GM21717 (cell line): ENCODE measurements at regions not wholly inside any gene's neighbourhood (a gene's known extent, or its start where the extent isn't known, plus 50 kb on each side); places are given as distances from the start of the nearest gene placed in this dataset.
"Not testable (repeated sequence)": the region's sequence is repeated elsewhere in the genome, so short reads cannot be mapped to it uniquely, and the experiment has no call there.

ENCODE experiments used
- ATAC-seq: cut with Tn5 transposase; IDR thresholded peaks from one replicate; pipeline ENCODE4 v1.9.1; 2021; ENCODE audit warnings: mild to moderate bottlenecking, moderate library complexity; ENCODE audit not compliant: unreplicated experiment

DNA sequence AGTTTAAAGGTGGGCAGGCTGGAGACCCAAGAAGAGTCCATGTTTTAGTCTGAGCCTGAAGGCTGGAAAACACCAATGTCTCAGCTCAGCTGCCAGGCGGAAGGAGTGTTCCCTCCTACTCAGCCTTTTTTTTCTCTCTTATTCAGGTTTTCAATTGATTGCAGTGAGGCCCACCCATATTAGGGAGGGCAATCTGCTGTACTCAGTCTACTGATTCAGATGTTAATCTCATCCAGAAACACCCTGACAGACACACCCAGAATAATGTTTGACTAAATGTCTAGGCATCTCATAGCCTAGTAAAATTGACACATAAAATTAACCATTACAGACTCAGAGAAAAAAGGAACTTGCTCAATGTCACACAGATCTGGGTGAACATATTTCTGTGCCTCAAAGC lies 347.1 kb downstream of the GBA3 start:
- no peak for ATAC-seq

DNA sequence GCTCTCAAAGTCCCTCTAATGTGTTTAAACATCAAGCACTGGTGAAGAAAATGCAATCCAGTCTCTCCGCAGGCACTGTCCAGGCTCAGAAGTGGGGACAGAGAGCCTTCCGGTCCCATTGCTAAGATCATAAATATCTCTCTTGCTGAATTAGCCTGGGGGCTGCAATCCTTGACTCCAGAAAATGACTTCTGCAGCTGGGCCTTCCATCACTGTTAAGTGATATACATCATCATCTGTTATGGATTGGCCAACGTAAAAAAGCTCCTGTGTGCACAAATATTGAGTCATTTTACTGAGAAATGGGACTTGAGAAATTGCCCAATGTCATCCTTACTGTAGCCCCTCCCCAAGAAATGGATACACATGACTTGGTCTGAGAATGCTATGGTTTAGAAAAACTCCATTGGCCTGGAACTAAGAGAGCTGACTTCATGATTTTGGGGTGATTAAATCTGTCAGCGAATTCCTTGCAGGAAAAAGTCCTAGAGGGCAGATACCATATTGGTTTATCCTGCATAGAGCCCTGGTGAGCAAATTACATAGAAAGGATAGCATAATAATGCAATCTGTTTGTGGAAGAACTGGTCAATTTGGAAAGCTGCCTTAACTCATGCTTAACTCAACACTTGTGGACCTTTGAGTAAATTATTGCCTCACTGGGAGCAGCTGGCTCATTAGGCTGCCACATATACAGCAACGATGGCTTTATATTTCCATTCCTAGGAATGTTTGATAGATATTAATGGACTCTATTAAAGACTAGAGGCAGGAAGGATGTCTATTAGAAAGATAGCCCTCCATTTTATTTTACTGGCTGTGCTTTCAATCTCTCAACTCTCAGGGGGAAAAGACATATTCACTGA lies 346.1 kb downstream of the GBA3 start:
- no peak for ATAC-seq

DNA sequence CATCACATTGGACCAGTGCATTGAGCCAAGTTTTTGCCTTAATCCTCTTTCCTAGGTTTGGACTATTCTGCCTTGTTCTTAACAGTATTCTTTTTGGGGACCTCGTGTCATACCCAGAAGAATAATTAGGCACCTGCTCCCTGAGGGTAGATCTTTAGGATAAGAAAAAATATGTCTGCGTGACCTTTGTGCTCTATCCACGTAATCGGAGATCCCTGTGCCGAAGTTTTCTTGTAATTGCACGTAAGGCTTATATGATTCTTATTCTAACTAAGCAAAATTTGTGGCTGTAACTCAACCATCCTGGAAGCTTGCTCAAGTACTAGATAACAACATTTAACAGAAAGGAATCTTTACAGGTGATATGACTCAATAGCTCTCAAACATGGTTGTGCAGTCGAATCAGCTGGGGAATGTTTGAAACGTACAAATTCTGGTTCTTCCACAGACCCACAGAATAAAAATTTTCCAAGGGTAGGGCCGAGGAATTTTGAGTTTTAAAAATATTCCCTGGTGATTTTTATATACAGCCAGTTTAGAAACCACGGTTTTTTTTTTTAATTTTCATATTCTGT lies 344.3 kb downstream of the GBA3 start:
- no peak for ATAC-seq

DNA sequence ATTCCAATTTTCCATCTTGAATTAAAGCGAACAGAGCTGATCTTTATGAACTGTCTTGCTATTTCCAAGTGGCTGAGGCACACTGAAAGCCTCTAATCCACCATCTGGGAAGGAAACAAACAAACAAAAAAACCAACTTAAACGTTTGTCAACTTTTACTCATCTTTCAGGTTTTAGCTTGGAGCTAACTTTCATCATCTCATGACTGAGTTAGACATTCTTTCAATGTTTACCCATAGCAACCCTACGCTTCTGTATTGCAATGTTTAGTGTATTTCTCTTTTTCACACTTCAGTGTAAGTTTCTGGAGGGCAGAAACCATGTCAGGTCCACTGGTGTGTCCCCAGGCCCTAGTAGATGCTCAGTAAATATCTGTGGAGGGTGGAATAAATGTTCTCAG lies 343.8 kb downstream of the GBA3 start:
- no peak for ATAC-seq

DNA sequence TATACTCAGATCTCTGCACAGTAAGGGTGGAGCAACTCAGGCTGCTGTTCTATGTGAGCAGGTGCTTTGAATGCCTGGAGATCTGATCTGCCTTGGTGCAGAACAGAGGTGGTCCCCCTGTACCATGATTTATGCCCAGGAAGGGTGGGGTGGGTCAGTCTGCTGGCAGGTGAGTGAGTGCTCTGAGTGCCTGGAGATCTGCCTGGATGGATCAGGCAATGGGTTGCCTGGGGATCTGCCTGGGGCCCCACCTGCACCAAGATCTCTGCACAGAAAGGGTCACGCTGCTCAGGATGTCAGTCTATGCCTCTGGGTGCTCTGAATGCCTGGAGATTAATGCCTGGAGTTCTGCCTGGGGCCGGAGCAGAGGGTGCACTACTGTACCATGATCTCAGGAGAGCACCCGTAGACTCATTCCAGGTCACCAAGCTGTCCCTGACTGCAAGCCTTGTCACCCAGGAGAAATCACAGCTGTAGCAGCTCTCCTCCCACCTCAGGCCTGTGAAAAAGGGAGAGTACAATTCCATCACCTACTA lies 342.9 kb downstream of the GBA3 start:
- ATAC-seq, result no peak

DNA sequence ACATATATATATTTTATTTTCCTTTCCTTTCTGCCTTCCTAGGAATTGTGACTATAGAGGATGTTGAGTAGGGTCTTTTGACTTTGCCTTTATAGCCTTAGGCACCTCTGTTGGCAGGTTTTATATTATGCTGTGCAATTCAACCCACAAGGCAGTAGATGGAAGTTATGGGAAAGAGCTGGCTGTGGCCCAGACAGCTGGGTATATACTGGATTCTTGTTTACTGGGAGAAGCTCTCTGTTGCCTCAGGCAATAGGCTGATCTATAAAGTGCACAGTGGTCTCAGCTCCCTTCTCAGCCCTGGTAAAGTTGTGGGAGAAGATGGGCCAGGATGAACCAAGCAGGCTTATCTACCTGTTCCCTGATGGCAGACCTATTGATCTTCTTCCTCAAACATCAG lies 342.0 kb downstream of the GBA3 start:
- ATAC-seq, result no peak

DNA sequence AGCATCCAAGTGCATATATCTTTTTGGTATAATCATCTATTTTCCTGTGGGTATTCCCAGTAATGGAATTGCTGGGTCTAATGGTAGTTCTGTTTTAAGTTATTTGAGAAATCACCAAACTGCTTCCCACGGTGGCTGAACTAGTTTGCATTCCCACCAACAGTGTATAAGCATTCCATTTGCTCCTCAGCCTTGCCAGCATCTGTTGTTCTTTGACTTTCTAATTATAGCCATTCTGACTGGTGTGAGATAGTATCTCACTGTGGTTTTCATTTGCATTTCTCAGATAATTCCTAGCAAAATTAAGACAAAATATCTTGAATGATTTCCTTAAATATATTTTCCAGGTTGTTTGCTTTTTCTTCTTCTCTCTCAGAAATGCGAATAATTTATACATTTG lies 341.1 kb downstream of the GBA3 start:
- ATAC-seq, result no peak

DNA sequence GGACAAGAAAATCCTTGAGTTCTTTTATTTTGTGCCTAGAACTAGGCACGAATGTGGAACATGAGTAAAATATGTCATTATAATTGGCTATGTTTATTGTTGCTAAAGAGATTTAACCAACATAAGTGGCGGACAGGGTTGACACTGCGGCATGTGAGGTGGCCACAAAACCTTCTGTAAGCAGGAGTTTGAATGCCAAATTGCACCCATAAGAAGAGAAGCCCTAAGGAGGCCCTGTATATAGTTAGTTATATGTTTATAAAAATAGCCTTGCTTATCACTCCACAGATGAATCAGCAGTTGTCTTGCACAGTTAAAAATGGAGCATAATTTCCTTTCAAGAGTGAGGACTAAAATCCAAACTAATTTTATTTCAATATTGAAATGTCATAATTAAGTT lies 336.1 kb downstream of the GBA3 start:
- no peak for ATAC-seq

DNA sequence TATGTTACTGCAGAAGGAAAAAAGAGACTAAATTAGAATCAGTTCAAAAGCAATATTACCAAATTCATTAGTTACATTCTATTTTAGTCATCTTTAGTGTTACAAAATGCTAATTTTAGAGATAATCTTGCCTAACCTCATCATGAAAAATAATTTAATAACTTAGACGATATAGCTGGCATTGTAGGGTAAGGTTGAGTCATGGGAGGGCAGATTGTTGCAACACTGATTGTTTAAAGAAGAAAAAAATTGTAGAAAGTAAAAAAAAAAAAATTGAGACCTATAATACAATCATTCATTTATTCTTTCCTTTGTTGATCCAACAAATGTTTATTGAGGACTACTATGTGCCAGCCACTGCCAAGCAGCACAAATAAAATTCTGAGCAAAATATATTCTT lies 330.9 kb downstream of the GBA3 start:
- no peak for ATAC-seq

DNA sequence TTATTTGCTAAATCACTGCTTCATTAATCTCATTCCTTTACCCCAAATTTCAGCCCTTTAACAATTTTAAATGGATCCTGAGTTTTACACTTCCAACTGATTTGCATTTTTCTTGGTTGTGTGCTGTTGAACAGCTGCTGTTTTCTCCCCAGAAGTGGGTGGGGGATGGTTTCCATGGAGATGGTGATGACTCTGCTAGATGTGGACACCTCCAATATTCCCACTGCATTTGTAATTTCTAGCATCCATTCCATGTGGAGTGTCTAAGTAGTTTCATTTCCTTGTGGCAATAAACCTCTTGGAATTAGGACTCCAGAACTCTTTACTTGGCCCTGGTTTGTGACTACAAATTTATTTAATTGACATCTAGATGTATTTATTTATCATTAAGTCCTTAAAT lies 330.4 kb downstream of the GBA3 start:
- ATAC-seq, result no peak

DNA sequence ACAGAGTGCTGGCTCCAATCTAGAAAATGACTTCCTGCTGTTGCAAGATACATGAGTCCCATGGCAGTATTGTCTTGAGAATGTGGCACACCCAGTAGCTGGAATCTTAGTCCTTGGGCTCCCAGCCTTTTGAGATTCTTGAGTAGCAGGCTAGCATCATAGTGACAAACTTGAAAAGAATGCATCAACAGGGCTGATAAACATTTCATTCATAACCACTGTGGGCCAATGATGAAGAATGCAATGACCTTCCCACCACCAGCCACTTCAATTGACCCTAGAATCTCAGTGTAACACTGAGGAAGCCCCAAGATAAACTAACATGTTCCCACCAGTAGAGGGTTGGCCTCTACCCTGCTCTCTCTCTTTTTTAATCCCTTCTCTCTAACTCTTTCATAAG lies 329.3 kb downstream of the GBA3 start:
- ATAC-seq, result no peak

DNA sequence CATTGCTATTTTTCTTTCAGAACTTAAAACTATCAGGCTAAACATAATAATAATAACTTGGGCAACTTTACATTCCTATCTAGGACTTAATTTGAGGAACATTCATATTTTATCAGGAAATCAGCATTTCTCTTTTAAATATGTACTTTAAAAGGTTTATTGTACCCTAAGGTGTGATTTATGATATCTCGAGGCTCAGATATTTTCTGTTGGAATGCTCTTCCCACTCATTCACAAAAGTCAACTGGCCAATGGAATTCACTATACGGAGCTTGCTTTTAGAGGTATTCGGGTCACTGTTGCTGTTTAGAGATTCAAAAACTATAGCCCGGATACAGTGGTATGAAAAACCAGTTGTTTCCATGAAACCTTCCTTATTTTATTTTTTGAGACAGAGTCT lies 328.3 kb downstream of the GBA3 start:
- ATAC-seq, result no peak

DNA sequence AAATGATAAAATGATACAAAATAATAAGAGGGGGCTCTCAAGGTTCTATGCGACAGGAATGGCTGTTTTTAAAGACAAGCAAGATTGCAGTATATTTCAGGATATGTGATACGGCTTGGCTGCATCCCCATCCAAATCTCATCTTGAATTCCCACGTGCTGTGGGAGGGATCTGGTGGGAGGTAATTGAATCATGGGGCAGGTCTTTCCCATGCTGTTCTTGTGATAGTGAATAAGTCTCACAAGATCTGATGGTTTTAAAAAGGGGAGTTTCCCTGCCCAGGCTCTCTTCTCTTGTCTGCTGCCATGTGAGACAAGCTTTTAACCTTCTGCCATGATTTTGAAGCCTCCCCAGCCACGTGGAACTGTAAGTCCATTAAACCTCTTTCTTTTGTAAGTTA lies 327.7 kb downstream of the GBA3 start:
- not testable (repeated sequence) for ATAC-seq

DNA sequence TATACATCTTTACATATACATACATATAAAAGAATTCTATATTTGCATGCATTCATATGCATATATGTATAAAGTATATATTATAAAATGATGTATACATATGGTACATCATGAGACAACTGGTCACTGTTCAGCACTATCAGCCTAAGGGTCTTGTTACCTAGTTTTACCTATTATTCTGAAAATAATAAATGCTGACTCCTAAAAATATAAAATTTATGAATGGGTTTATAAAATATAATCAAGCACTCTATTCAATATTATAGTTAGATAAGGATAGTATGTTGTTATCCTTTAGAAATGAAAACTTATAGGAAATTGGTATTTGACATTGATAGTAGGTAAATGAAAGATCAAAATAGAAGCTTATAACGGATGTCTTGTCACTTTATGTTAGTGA lies 324.2 kb downstream of the GBA3 start:
- no peak for ATAC-seq

DNA sequence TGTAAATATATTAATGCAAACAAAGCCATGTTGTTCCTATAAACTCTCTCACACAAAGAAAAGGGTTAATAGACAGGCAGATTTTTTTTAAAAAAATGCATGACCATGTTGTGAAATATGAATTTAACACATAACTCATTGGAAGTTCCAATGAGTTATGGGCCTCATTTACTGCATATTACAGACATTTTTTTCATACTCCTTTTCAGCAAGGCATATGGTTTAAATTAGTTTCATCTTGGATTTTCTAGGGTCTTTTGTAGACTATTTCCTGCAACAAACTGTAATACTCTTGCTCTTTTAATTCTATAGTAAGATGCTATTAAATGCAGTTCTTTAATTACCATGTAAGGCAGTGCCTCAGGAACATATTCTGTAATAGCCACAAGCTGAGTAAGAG lies 323.1 kb downstream of the GBA3 start:
- ATAC-seq, result no peak

DNA sequence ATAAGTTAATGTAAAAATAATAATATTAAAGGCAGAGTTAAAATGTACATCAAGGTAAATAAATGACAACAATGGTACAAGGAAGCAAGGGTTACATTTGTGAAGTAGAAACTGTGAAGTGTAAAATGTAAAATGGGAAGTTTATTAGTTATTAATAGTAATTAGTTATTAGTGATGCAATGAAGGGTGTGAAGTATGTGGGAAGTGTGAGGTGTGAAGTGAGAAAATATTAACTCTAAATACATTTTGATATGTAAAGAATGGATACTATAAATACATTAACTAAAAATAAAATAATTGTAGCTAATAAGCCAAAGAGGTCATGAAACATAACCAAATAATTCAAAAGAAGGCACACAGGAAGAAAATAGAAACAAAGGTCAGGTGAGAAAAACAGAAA lies 316.4 kb downstream of the GBA3 start:
- no peak for ATAC-seq

DNA sequence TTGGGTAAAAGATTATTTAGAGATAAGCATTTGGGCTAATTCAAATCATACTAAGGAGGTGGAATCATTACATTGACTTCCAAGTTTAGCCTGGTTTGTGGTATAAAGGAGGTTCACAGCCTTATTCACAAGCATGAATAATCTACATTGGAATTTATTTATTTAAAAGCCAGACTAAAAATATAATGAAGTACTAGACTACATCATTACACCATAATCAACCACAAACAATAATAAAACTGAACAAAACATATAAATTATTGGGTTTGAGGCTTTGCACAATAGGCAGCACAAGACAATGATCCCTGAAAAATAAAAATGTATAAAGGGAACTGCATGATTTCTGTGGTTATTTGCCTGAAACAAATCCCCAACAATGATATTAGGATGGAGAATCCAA lies 314.0 kb downstream of the GBA3 start:
- no peak for ATAC-seq

DNA sequence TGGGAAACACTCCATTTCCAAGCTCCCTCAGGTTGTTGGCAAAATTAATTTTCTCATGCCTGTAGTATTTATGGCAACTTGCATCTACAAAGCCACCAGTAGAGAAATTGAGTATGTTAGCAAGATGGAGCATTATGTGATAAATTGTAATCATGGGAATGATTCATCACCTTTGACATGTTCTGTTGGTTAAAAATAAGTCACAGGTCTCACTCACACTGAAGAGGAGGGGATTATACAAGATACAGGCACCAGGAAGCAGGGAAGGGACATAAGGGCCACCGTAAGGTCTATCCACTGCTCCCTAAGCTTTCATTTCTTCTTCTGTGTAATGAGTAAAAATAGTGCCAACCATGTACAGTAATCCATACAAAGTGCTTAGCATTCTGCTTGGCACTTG lies 313.0 kb downstream of the GBA3 start:
- no peak for ATAC-seq

DNA sequence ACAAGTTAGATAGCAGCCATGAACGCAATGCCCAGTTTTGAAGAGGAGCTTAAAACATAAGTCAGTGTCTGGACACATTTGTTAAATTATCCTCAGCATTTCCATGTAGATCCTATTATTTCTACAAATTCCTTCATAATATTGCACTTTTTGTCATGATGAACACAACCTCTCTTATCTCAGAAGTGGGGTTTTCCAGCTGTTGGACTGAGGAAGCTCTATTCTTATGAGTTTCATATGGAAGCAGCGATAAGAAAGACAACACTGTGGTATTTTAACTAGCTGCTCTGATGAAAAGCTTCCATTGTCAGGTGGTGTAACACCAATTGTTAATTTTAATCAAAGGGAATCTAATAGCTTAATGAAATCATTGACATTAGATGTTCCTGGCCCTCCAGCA lies 308.7 kb downstream of the GBA3 start:
- no peak for ATAC-seq

DNA sequence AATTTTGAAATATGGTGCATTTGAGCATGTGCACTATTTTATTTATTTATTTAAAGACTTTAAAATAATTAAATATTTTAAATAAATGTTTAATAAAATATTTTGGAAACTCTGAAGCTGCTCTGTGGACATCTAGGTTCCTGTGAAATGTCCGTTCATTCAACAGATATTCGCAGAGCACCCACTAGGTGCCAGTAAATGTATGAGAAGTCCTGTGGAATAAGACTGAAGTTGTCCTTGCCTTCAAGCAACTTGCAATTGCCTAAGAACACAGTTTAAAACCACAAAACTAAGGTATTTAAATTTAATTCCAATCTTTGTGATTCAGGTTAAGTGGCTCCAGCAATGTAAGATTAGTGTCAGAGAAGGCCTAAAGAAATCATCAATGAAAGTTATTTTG lies 306.7 kb downstream of the GBA3 start:
- no peak for ATAC-seq

DNA sequence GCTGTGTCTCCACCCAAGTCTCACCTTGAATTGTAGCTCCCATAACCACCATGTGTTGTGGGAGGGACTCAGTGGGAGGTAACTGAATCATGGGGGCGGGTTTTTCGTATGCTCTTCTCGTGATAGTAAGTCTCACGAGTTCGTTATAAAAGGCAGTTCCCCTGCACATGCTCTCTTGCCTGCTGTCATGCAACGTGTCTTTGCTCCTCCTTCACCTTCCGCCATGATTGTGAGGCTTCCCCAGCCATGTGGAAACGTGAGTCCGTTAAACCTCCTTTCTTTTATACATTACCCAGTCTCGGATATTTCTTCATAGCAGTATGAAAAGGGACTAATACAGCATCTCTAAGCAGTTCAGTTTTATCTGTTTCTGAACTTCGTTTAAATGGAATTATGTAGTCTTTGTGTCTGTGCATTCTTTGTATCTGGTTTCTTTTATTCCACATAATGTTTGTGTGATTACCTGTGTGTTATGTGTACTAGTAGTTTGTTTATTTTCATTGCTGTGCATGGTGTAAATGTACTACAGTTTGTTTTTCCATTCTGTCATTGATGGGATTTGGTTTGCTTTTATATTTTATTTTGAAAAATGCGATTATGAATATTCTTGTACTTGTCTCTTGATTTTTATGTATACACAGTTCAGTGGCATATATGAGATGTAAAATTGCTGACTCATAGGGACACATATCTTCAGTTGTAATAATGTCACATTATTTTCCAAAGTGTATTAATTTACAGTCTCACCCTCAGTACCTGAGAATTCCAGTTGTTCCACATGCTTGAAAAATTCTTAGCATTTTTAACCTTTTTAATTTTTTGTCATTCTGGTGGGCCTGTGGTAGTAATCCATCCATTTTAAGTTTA lies 304.9 kb downstream of the GBA3 start:
- no peak for ATAC-seq

DNA sequence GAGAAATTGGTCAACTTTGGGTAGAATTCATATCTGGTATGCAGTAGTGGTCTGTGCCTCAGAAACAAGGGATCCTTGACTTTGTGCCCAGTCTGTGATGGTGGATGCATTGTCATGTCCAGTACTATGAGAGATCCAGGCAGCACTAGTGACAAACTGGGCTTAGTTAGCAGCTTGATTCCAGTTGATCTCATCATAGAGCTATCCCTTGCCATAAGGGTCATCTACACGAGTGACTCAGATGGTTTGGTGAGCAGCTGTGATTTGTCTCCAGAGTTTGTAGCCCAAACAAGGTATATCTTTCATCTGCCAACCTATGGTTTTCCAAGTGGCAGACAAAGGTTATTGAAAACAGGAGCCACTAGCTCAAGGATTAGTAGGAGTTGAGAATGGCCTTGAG lies 298.8 kb downstream of the GBA3 start:
- ATAC-seq, result no peak
